ENCODE measurements at regions not wholly inside any gene's neighbourhood (a gene's known extent, or its start where the extent isn't known, plus 50 kb on each side); places are given as distances from the start of the nearest gene placed in this dataset.
"Not testable (repeated sequence)": the region's sequence is repeated elsewhere in the genome, so short reads cannot be mapped to it uniquely, and the experiment has no call there.

DNA sequence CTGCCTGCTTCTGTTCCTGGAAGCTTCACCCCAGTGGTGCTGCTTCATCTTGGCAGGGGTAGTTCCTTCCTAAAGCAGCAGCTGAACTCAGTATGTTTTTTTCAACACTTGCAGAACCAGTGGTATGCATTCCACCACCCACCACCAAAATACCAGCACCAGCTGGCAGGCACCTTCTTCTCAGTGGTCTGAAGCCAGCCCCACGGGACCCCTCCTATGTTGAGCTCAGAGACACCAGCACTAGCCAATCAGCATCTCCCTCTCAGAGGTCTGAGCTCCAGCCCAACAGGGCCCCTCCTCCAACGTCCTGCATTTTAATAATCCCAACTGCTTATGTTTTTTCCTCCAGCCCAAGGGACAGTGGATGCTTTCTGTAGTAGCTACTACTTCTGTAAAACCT is 299.6 kb upstream of the CCL2 start:
- TF ChIP-seq, protein P1, sequence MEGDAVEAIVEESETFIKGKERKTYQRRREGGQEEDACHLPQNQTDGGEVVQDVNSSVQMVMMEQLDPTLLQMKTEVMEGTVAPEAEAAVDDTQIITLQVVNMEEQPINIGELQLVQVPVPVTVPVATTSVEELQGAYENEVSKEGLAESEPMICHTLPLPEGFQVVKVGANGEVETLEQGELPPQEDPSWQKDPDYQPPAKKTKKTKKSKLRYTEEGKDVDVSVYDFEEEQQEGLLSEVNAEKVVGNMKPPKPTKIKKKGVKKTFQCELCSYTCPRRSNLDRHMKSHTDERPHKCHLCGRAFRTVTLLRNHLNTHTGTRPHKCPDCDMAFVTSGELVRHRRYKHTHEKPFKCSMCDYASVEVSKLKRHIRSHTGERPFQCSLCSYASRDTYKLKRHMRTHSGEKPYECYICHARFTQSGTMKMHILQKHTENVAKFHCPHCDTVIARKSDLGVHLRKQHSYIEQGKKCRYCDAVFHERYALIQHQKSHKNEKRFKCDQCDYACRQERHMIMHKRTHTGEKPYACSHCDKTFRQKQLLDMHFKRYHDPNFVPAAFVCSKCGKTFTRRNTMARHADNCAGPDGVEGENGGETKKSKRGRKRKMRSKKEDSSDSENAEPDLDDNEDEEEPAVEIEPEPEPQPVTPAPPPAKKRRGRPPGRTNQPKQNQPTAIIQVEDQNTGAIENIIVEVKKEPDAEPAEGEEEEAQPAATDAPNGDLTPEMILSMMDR (IDR thresholded peaks at IDR 0.05; ENCODE audit: extremely low read depth, missing control alignments), result no peak
- no peak for DNase-seq (ENCODE audit: low spot score)

DNA sequence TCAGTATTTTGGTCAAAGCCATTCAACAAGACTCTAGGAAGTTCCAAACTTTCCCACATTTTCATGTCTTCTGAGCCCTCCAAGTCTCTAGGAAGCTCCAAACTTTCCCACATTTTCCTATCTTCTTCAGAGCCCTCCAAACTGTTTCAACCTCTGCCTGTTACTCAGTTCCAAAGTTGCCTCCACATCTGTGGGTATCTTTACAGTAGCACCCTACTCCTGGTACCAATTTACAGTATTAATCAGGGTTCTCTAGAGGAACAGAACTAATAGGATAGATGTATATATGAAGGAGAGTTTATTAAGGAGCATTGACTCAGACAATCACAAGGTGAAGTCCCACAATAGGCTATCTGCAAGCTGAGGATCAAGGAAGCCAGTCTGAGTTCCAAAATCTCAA is 296.0 kb upstream of the CCL2 start:
- not testable (repeated sequence) for DNase-seq (ENCODE audit: low spot score)

DNA sequence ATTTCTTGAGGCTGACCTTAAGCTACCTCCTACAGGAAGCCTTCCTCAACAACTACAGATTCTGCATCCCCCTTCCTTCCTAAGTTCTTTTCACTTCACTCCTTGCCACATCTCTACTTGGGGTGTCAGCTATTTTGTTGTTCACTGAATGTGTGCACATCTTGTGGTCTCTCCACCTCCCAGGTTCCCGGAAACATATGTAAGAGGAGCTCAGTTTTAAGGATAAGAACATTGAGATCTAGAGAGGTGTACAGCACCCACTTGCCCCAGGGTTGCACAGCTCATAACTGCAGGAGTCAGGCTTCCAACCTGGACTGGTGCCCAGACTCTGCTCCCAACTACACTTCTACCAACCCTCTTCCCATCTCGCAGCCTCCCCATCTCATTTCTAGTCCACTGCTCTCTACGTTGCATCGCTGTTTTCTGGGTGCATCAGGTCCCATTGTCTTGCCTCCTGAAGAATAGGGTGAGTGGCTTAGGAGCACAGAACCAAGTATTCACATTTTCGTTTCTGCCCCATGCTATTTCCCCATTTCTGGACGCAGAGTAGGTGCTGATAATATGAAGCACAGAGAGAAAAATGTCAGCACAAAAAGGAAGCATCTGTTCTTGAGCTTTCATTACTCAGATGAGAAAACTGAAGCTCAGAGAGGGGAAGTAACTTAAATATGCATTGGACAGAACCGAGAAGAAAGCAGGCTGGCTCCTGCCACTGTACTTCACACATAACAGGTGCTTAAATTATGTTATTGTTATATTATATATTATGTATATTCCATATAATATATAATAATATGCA is 292.0 kb upstream of the CCL2 start:
- DNase-seq (ENCODE audit: low spot score), result no peak
- TF ChIP-seq, protein P1 (IDR thresholded peaks at IDR 0.05; ENCODE audit: extremely low read depth, missing control alignments), result no peak

DNA sequence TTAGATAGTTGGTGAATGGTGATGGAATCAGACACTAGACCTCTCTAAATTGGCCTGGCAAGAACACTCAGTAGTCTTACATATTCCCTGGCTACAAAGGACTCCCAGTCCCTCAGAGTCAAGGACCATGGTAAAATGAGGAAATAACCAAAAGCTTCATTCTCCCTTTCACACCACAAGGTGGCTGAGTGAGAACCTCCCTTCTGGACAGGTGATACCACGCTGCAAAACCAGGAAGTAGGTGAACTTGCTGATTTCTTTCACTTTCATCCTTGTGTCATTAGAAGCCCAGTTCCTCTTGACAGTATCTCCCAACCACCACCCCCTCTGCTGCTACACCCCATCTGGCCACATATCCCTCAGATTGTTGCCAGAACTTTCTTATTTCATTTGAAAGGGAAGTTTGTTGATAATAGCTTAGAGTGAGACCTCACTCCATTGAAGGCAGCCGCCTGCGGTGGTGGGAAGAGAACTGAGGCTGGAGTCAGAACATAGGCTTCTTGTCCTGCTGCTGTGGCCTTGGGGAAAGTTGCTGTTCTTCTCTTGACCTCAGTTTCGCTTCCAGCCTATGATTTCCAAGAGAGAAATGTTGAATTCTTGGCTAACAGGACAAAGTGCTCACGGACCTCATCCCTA is 290.6 kb upstream of the CCL2 start:
- TF ChIP-seq, protein P1 (IDR thresholded peaks at IDR 0.05; ENCODE audit: extremely low read depth, missing control alignments), result peak; percentile 27

DNA sequence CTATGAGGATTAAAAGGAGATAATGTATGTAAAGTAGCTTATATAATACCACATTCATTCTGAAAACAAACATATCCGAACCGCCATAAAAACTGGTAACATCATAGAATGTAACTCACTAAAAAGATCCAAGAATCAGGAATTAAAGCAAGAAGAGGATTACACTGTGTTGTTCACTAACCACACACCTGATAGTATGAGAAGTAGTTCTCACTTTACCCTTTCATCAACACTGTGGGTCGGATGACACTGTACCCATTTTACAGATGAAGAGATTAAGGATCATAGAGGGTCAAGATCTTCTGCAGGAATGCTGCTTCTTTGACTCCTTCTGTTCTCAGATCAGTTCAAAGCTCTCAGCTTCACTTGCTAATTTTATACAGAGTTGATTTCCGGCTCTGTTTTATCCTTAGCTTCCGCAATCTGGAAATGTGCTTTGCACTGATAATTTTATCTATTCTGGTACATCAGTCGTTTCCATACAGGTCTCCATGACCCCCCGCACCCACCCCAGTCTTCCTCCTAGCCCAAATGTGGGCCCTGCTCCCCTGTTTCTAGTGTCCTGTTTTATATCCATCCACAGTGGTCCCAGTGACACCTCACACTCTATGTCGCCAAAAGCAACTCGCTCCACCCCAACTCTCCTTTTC is 288.6 kb upstream of the CCL2 start:
- TF ChIP-seq, protein P1 (IDR thresholded peaks at IDR 0.05; ENCODE audit: extremely low read depth, missing control alignments), result no peak

More for the DNA sequence above, 290.6 kb upstream of the CCL2 start:
- DNase-seq (ENCODE audit: low spot score), result peak; percentile 76

DNA sequence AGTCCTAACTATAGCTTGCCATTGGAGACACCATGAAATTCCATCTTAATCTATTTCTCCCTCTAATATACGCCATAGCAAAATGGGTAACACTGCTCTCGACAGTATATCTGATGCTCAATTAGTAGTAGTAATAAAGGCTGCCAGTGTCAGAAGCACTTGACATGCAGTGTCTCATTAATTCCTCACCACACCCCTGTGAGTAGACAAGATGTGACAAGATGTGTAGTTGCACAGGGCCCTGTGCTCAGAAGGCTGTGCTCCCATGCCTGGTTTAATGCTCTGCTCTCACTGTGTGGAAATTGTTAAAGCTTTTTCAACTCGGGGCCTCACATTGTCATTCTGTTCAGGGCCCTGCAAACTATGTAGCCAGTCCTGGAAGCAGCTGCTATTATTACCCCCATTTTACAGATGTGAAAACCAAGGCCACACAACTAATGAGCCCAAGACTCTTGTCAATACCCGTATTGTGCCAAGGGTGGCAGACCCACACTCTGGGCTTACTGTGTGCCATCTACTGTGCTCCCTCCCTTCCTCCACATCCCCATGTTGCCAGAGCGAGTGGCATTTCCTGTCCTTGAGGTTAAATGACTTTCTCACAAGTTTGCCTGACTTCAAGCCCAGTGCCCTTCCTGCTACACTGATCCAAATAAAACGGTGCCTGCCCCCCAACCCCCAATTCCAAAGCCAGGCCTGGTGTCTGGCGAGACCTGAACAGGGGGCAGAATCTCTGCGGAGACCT is 287.3 kb upstream of the CCL2 start:
- TF ChIP-seq, protein P1 (IDR thresholded peaks at IDR 0.05; ENCODE audit: extremely low read depth, missing control alignments), result no peak
- no peak for DNase-seq (ENCODE audit: low spot score)

More for the DNA sequence above, 288.6 kb upstream of the CCL2 start:
- DNase-seq (ENCODE audit: low spot score), result no peak

DNA sequence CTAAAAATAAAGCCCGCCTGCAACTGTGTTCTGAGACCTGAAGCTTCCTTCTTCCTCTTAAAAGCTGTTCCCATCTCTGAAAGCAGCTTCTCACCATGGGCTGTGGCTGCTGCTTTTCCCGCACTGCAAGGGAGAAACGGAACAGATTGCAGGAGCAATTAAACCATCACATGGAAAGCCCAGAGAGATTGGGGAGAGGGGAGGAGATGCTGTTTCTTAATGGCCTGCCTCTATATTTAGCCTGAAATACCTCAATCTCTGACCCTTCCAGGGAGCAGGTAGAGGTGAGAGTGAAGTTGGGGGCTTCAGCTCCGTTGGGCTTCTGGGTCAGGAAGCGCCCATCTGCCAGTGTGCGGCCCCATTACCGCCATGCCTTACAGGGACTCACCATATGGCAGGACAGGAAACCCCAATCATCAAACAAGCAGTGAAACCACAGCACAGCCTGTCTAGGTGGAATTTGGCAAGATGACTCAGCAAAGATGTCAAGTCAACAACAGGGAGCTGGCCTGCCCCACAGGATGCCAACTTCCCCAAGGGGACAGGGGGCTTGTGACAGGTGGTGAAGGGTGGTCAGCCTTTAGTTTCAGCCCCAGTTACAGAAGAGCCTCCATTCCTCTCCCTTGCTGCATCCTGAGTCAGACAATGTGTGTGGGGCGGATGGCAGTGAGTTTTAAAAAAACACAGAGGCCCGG is 286.6 kb upstream of the CCL2 start:
- peak; percentile 29 for DNase-seq (ENCODE audit: low spot score)
- TF ChIP-seq, protein P1 (IDR thresholded peaks at IDR 0.05; ENCODE audit: extremely low read depth, missing control alignments), result no peak
